ENCODE measurements at regions not wholly inside any gene's neighbourhood (a gene's known extent, or its start where the extent isn't known, plus 50 kb on each side); places are given as distances from the start of the nearest gene placed in this dataset.
"Not testable (repeated sequence)": the region's sequence is repeated elsewhere in the genome, so short reads cannot be mapped to it uniquely, and the experiment has no call there.

- FAIRE-seq (no peak), ATAC-seq (peak in 1 of 2 experiments; percentile 28; a peak in 1 of 6 replicates), DNase-seq (ENCODE audit: low read depth in 1 of 2, low spot score in 1 of 2) (peak in 1 of 2 experiments; percentile 25)
- POLR2A ChIA-PET, result no interaction called here
- Histone ChIP-seq H3K4me2 (peak overlapping the region; percentile 42; the same call in 2 of the 3 replicates), H3K27ac (no peak overlapping the region), H3K4me3 (no peak overlapping the region), H3K9me3 (no peaks in the 10 kb centered on the region), H3K4me1 (peaks cover 9% of the 10 kb centered on the region; the same call in 1 of the 3 replicates)
- TF ChIP-seq NPAS2 (CRISPR knock-in tag; IDR thresholded peaks at IDR 0.05; ENCODE audit: borderline replicate concordance) (no peak), FOSL2 (IDR thresholded peaks at IDR 0.05) (no peak), FOSL2 (CRISPR knock-in tag; IDR thresholded peaks at IDR 0.05) (peak; percentile 47; the same call in 1 of the 2 replicates)
- 33% methylated on average over 3 of the region's 3 CpGs for WGBS (ENCODE audit: missing lambda C conversion rate)
- CTCF ChIA-PET, result no interaction called here
Measured at GRCh38 chr12:17017402-17017801, 411.4 kb upstream of the LMO3 start.

GRCh38 chr12:17016116-17016864 lies 410.3 kb upstream of the LMO3 start:
- no peak for FAIRE-seq

GRCh38 chr12:17015501-17015900 lies 409.5 kb upstream of the LMO3 start:
- Histone ChIP-seq H3K9me3 (no peaks in the 10 kb centered on the region), H3K27ac (no peak overlapping the region), H3K4me3 (no peak overlapping the region), H3K4me1 (peaks cover 9% of the 10 kb centered on the region; the same call in 1 of the 3 replicates), H3K4me2 (no peak overlapping the region)
- no peak for TF ChIP-seq HOXB5 (CRISPR knock-in tag; IDR thresholded peaks at IDR 0.05)
- TF ChIP-seq JUNB (IDR thresholded peaks at IDR 0.05), result no peak
- TF ChIP-seq, protein P1, sequence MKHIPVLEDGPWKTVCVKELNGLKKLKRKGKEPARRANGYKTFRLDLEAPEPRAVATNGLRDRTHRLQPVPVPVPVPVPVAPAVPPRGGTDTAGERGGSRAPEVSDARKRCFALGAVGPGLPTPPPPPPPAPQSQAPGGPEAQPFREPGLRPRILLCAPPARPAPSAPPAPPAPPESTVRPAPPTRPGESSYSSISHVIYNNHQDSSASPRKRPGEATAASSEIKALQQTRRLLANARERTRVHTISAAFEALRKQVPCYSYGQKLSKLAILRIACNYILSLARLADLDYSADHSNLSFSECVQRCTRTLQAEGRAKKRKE (CRISPR knock-in tag; IDR thresholded peaks at IDR 0.05; ENCODE audit: low read depth), result no peak
- TF ChIP-seq, protein P2, sequence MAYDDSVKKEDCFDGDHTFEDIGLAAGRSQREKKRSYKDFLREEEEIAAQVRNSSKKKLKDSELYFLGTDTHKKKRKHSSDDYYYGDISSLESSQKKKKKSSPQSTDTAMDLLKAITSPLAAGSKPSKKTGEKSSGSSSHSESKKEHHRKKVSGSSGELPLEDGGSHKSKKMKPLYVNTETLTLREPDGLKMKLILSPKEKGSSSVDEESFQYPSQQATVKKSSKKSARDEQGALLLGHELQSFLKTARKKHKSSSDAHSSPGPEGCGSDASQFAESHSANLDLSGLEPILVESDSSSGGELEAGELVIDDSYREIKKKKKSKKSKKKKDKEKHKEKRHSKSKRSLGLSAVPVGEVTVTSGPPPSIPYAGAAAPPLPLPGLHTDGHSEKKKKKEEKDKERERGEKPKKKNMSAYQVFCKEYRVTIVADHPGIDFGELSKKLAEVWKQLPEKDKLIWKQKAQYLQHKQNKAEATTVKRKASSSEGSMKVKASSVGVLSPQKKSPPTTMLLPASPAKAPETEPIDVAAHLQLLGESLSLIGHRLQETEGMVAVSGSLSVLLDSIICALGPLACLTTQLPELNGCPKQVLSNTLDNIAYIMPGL (CRISPR knock-in tag; IDR thresholded peaks at IDR 0.05; ENCODE audit: borderline replicate concordance), result no peak
- no peak for TF ChIP-seq CHD2 (IDR thresholded peaks at IDR 0.05; ENCODE audit: low read length, partially characterized antibody)
- TF ChIP-seq CEBPB (IDR thresholded peaks at IDR 0.05), result no peak
- TF ChIP-seq, protein P3, sequence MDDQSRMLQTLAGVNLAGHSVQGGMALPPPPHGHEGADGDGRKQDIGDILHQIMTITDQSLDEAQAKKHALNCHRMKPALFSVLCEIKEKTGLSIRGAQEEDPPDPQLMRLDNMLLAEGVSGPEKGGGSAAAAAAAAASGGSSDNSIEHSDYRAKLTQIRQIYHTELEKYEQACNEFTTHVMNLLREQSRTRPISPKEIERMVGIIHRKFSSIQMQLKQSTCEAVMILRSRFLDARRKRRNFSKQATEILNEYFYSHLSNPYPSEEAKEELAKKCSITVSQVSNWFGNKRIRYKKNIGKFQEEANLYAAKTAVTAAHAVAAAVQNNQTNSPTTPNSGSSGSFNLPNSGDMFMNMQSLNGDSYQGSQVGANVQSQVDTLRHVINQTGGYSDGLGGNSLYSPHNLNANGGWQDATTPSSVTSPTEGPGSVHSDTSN (IDR thresholded peaks at IDR 0.05), result no peak
- no peak for TF ChIP-seq GATA3 (IDR thresholded peaks at IDR 0.05; ENCODE audit: borderline replicate concordance)
- no peak for TF ChIP-seq SREBF2 (IDR thresholded peaks at IDR 0.05)
- CTCF ChIA-PET, result interaction anchor here (0.9 to 1.2 kb wide), 2 partner anchors 12 to 13 kb away, joined by 3 read pairs; no protein-coding TSS in a partner anchor
- DNase-seq (ENCODE audit: low read depth in 1 of 2, low spot score in 1 of 2) (no peak), FAIRE-seq (no peak), ATAC-seq (no peak)
- POLR2A ChIA-PET, result no interaction called here
- 82% methylated on average over 1 of the region's 1 CpG for WGBS (ENCODE audit: missing lambda C conversion rate)

More at GRCh38 chr12:17016116-17016864, 410.3 kb upstream of the LMO3 start:
- CTCF ChIA-PET, result interaction anchor here (0.9 kb wide), 1 partner anchor 12 kb away, joined by 3 read pairs; no protein-coding TSS in a partner anchor
- ATAC-seq, result peak in 1 of 2 experiments; percentile 32; a peak in 3 of 6 replicates
- 76% methylated on average over 7 of the region's 7 CpGs for WGBS (ENCODE audit: missing lambda C conversion rate)
- DNase-seq (ENCODE audit: low read depth in 1 of 2, low spot score in 1 of 2), result no peak
- H3K9me3 ChIP-seq, result no peaks in the 10 kb centered on the region
- no peak overlapping the region for H3K4me3 ChIP-seq
- H3K4me2 ChIP-seq, result no peak overlapping the region
- TF ChIP-seq EHMT2 (IDR thresholded peaks at IDR 0.05; ENCODE audit: low read depth), result no peak
- TF ChIP-seq NR3C1 (IDR thresholded peaks at IDR 0.05), result no peak
- no peak for TF ChIP-seq CHD2 (IDR thresholded peaks at IDR 0.05; ENCODE audit: low read length, partially characterized antibody)
- TF ChIP-seq, protein P1 (CRISPR knock-in tag; IDR thresholded peaks at IDR 0.05; ENCODE audit: low read depth), result no peak
- TF ChIP-seq HOXB13 (CRISPR knock-in tag; IDR thresholded peaks at IDR 0.05; ENCODE audit: low read depth), result no peak
- no peak for TF ChIP-seq RNF2 (IDR thresholded peaks at IDR 0.05; ENCODE audit: borderline replicate concordance, low read depth)
- TF ChIP-seq REST (IDR thresholded peaks at IDR 0.05), result no peak
- TF ChIP-seq RCOR1 (IDR thresholded peaks at IDR 0.05; ENCODE audit: low read depth, low read length), result no peak
- TF ChIP-seq ZNF302 (CRISPR knock-in tag; IDR thresholded peaks at IDR 0.05), result no peak
- no peak overlapping the region for H3K27ac ChIP-seq
- POLR2A ChIA-PET, result no interaction called here
- peaks cover 9% of the 10 kb centered on the region; the same call in 1 of the 3 replicates for H3K4me1 ChIP-seq

DNA sequence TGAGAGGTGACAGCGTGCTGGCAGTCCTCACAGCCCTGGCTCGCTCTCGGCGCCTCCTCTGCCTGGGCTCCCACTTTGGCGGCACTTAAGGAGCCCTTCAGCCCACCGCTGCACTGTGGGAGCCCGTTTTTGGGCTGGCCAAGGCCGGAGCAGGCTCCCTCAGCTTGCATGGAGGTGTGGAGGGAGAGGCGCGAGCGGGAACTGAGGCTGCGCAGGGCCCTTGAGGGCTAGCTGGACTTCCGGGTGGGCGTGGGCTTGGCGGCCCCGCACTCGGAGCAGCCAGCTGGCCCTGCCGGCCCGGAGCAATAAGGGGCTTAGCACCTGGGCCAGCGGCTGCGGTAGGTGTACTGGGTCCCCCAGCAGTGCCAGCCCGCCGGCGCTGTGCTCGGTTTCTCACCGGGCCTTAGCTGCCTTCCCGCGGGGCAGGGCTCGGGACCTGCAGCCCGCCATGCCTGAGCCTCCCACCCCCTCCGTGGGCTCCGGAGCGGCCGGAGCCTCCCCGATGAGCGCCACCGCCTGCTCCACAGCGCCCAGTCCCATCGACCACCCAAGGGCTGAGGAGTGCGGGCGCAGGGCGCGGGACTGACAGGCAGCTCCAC lies 401.6 kb upstream of the LMO3 start:
- H3K27ac ChIP-seq; H3K4me2 ChIP-seq; H3K9me3 ChIP-seq; ATAC-seq; H3K4me3 ChIP-seq; FAIRE-seq; CTCF ChIA-PET; DNase-seq (ENCODE audit: low read depth in 1 of 2, low spot score in 1 of 2); H3K4me1 ChIP-seq; POLR2A ChIA-PET: not testable (repeated sequence)
- WGBS (ENCODE audit: missing lambda C conversion rate), result 85% methylated on average over 33 of the region's 43 CpGs
